Uterus (tissue), 2 donors: ENCODE measurements at regions not wholly inside any gene's neighbourhood (a gene's known extent, or its start where the extent isn't known, plus 50 kb on each side); places are given as distances from the start of the nearest gene placed in this dataset.

ENCODE experiments used
- POLR2A ChIP-seq, 2 donors: fragments of 450-650 bp; IDR thresholded peaks; one replicate each; pipeline ENCODE4 v1.6.1; 2016; ENCODE audit warnings: antibody characterized with exemption in 2 of 2, mild to moderate bottlenecking in 1 of 2, moderate library complexity in 1 of 2
- TF ChIP-seq, protein P1 (sequence below), 4 experiments: fragments of 200-600 bp in 2 of 4; fragments of 450-650 bp in 2 of 4; sonication (generic) in 2 of 4; IDR thresholded peaks; one replicate each; pipeline ENCODE4 v1.5.1; 2016 to 2019; ENCODE audit warnings: antibody characterized with exemption in 4 of 4, mild to moderate bottlenecking in 2 of 4, moderate library complexity in 1 of 4

GRCh38 chr1:173356191-173356762 is 120.9 kb upstream of the PRDX6 start:
- TF ChIP-seq, protein P1, sequence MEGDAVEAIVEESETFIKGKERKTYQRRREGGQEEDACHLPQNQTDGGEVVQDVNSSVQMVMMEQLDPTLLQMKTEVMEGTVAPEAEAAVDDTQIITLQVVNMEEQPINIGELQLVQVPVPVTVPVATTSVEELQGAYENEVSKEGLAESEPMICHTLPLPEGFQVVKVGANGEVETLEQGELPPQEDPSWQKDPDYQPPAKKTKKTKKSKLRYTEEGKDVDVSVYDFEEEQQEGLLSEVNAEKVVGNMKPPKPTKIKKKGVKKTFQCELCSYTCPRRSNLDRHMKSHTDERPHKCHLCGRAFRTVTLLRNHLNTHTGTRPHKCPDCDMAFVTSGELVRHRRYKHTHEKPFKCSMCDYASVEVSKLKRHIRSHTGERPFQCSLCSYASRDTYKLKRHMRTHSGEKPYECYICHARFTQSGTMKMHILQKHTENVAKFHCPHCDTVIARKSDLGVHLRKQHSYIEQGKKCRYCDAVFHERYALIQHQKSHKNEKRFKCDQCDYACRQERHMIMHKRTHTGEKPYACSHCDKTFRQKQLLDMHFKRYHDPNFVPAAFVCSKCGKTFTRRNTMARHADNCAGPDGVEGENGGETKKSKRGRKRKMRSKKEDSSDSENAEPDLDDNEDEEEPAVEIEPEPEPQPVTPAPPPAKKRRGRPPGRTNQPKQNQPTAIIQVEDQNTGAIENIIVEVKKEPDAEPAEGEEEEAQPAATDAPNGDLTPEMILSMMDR (IDR thresholded peaks at IDR 0.05), result no peak
- no peak for TF ChIP-seq POLR2A (IDR thresholded peaks at IDR 0.05)
